H1 (cell line): ENCODE measurements at regions not wholly inside any gene's neighbourhood (a gene's known extent, or its start where the extent isn't known, plus 50 kb on each side); places are given as distances from the start of the nearest gene placed in this dataset.

Experiments
- EGR1 ChIP-seq: IDR thresholded peaks from 2 replicates; pipeline ENCODE4 v1.6.1; 2011; ENCODE audit warnings: low read depth, low read length, borderline replicate concordance
- TAF7 ChIP-seq: optimal IDR thresholded peaks from 2 replicates; pipeline ENCODE3; 2011; ENCODE audit warnings: low read depth, mild to moderate bottlenecking, inconsistent platforms, low read length, moderate library complexity, borderline replicate concordance

DNA sequence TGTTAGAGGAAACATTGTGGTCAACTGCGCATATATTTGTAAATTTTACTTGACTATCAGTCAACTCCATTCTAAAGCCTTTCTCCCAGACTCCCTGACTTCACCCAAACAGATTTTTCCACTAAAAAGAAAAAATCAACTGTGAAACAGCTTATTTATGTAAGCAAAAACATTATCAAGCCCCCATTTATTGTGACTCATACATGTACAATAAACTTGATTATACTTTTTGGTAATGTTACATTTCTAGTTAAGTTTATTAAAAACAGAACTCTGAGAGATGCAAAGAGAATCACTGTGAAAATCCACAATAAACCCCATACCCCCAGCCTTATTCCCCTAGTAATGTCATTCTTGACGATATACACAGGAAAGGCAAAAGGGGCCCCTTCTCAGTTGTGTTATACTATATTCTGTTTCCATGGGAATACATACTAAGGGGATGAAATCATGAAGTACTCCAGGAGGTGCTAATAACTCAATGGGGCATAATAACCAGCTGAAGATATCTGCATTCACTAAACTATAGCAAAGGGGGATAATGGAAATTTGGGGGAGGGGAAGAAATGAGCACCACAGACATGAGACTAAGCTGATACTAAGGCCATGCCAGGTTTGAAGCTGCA is 616.0 kb downstream of the ACTL7B start (continued):
- TF ChIP-seq TAF7, result no peak
- no peak for TF ChIP-seq EGR1
